KOPT-K1 (cell line): ENCODE measurements at regions not wholly inside any gene's neighbourhood (a gene's known extent, or its start where the extent isn't known, plus 50 kb on each side); places are given as distances from the start of the nearest gene placed in this dataset.
A peak's percentile ranks its signal among the peaks of the same experiment; 100 is the strongest.

Experiments
- H3K27ac ChIP-seq: fragments of 200-600 bp; sonication (generic); 2 replicates; pipeline ENCODE4 v1.5.1; 2016; ENCODE audit warnings: antibody characterized with exemption, mild to moderate bottlenecking, low read depth, low read length; ENCODE audit not compliant: poor library complexity, severe bottlenecking
- H3K36me3 ChIP-seq: fragments of 200-600 bp; sonication (generic); 2 replicates; pipeline ENCODE4 v1.5.1; 2017; ENCODE audit warnings: antibody characterized with exemption, mild to moderate bottlenecking, low read length, moderate library complexity; ENCODE audit not compliant: insufficient read depth
- H3K9me3 ChIP-seq: fragments of 200-600 bp; sonication (generic); 2 replicates; pipeline ENCODE4 v1.5.1; 2017; ENCODE audit warnings: antibody characterized with exemption, low read length, mild to moderate bottlenecking; ENCODE audit not compliant: insufficient read depth, poor library complexity, severe bottlenecking

DNA sequence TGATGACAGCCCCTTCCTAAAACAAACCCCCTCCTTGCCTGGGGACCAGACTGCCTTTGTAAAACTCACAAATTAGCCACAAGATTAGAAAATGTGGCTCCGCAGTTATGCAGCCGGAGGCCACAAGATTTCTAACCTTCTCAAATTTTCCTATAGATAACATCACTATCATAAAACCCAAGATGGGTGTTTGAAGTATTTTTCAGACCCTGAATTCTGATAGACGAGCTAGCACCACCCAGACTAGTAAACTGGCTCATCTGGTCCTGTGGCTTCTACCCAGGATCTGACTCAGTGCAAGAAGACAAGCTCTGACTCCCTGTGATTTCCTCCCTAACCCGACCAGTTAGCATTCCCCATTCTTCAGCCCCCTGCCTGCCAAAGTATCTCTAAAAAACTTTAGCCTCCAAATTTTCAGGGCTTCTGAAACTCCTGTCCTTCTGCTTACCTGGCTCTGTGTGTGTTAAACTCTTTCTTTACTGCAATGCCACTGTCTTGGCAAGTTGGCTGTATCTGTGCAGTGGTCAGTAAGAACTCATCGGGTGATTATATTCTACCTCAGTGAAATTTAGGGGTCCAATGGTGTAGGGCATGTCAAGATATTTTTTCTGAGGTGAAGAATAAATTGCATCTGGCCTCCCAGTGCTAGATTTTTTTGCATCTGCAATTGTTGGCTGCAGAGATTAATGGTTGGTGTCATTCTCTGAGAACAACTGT is 102.1 kb downstream of the S1PR1 start:
- Histone ChIP-seq H3K9me3 (peaks cover 72% of the 10 kb centered on the region), H3K36me3 (no peaks in the 10 kb centered on the region), H3K27ac (no peak overlapping the region)

DNA sequence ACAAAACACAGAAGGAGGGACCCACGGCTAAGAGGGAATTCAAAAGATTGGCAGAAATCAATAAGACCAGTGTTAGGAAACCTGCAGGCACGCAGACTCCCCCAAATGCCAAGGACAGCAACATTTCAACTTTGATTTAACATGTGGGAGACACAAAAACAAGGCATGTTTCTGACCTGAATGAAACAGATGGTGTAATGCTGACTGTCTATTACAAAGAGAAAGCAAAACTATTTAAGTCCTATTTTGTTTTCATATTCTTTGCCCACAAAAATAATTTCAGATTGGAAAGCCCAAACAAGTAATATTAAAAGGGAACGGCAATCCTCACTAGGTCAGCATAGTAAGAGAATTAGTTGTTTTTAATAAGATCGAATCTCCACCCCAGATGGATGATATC is 107.9 kb downstream of the S1PR1 start:
- Histone ChIP-seq H3K9me3 (peaks cover 24% of the 10 kb centered on the region), H3K36me3 (no peaks in the 10 kb centered on the region), H3K27ac (peak overlapping the region; percentile 91)

DNA sequence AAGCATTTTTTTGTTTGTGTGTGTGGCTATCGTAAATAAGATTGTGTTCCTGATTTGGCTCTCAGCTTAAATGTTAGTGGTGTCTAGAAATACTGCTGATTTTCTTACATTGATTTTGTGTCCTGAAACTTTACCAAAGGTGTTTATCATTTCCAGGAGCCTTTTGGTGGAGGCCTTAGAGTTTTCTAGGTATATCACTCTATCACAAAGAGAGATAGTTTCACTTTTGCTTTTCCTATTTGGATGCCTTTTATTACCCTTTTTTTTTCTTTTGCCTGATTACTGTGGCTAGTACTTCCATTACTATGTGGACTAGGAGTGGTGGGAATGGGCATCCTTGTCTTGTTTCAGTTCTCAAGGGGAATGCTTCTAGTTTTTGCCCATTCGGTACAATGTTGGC is 109.6 kb downstream of the S1PR1 start:
- Histone ChIP-seq H3K36me3 (no peaks in the 10 kb centered on the region), H3K27ac (peak overlapping the region; percentile 91), H3K9me3 (peaks cover 19% of the 10 kb centered on the region)

DNA sequence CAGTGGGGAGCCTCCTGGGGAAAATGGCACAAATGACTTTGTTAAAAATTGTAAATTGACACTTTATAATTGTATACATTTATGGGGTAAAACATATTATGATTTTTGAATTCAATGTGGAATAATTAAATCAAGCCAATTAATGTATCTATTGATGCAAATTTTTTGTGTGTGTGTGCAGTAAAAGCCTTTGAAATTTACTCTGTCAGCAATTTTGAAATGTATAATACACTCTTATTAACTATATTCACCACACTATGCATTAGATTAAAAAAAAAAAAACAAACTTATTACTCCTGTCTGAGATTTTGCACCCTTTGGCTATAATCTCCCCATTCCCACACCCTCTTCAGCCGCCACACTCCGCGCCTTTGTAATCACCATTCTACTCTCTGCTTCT is 119.2 kb downstream of the S1PR1 start:
- Histone ChIP-seq H3K9me3 (peaks cover 15% of the 10 kb centered on the region), H3K36me3 (no peaks in the 10 kb centered on the region; the same call in 1 of the 2 replicates), H3K27ac (peak overlapping the region; percentile 96)

DNA sequence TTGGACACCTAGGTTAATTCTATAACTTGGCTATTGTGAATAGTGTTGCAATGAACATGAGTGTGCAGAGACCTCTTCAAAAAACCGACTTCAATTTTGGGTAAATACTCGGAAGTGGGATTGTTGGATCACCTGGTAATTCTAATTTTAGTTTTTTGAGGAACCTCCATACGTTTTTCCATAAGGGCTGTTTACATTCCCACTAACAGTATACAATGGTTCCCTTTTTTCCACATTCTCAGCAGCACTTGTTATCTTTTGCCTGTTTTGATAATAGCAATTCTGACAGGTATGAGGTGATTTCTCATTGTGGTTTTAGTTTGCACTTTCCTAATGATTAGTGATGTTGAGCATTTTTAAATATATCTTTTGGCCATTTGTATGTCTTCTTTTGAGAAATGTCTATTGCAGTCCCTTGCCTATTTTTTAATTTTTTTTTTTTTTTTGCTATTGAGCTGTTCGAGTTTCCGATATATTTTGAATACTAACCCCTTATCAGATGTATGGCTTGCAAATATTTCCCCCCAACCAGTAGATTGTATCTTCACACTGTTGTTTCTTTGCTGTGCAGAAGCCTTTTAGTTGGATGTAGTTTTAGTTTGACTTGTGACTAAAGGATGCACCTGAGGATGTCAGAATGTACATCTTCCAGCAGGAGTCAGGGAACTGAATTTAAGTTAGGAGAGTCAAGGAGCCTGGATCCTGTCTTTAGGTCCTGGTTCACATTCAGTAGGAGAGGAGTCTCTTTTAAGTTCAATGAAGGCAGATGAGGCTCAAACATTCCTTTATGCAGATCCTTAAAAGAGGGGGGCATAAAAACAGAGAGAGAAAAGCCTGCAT is 120.0 kb downstream of the S1PR1 start:
- Histone ChIP-seq H3K27ac (peak overlapping the region; percentile 96), H3K36me3 (no peaks in the 10 kb centered on the region; the same call in 1 of the 2 replicates), H3K9me3 (peaks cover 15% of the 10 kb centered on the region)

DNA sequence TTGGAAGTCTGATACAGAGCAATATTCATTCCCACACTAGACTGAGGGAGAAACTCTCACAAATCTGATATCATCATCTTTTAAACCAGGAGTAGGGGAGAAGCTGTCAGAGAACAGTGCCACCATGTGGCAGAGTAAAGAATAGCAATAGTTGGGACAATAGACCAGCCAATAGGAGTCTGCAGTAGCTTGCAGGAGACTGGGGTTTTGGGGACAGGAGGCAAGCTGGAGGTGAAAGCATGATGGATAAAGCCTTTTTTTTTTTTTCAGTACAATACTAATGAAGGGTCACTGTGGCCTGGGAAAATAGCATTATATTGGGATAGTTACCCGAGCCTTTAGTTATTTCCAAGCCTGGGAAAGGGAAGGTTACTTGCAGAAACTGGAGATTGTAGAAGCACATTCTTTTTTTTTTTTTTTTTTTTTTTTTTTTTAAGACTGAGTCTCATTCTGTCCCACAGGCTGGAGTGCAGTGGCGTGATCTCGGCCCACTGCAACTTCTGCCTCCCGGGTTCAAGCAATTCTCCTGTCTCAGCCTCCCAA is 120.7 kb downstream of the S1PR1 start:
- Histone ChIP-seq H3K36me3 (no peaks in the 10 kb centered on the region; the same call in 1 of the 2 replicates), H3K9me3 (peaks cover 19% of the 10 kb centered on the region), H3K27ac (peak overlapping the region; percentile 96)

DNA sequence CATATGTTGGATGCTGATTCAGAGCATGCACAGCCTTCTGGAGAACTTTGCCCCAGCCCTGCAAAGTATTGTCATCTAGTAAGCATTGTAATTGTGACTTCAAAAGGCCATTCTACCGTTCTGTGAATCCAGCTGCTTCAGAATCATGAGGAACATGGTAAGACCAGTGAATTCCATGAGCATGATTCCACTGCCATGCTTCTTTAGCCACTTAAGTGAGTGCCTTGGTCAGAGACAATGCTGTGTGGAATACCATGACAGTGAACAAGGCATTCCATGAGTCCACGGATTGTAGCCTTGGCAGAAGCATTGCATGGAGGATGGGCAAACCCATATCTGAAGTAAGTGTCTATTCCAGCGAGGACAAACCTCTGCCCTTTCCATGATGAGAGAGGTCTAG is 123.7 kb downstream of the S1PR1 start:
- no peak overlapping the region for H3K27ac ChIP-seq
- H3K9me3 ChIP-seq, result peaks cover 31% of the 10 kb centered on the region
- no peaks in the 10 kb centered on the region; the same call in 1 of the 2 replicates for H3K36me3 ChIP-seq

DNA sequence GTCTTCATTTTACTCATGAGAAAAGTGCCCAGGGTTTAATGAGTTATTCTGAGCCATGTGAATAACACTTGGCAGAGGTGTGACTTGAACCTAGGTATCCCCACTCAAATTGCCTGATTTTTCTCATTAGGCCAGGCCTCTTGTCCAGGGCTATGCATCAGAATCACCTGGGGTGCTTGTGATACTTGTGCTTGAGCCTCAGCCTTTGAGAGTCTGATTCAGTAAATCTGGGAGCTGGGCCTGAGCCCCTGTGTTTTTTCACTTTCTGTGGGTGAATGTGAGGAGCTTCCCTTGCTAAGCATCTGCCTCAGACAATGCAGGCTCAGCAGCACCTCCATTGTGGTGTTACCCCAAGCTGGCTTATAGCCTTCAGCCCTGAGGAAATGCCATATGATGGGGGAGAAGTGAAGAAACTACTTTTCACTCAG is 127.1 kb downstream of the S1PR1 start:
- no peaks in the 10 kb centered on the region; the same call in 1 of the 2 replicates for H3K36me3 ChIP-seq

DNA sequence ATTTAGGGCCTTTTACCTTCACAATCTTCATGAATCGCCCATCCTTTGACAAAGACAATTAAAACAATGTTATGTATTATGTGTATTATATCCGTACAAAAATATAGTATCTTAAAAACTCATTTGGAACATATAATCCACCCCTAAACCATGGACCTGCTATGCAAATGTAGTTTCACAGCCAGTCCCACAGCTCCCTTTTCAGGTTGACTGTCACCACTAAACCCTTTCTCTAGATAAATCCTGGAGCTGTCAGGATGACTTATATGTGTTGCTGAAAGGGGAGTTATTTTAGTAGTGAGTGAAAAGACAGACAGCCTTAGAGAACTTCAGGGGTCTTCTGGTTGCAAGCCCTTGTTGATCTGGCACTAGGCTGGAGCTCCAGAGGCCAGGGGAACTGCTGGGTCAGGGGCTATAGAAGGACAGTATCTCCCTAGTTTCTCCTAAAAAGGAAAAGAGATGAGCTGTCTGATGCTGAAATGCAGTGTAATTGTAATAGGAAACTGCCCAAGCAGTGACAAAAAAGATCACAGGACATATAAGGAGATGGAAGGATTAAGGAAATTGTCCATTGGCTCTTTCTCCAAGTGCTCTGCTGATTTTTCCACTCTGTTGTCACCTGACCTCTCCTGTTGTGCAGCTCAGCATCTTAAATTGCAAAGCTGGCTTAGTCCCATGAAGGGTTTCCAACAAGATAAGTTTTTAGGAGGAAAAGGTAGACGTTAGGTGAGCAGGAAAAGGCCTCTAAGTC is 127.7 kb downstream of the S1PR1 start:
- peaks cover 23% of the 10 kb centered on the region for H3K9me3 ChIP-seq
- H3K27ac ChIP-seq, result peak overlapping the region; percentile 40
- no peaks in the 10 kb centered on the region; the same call in 1 of the 2 replicates for H3K36me3 ChIP-seq

More for the DNA sequence above, 127.1 kb downstream of the S1PR1 start:
- peak overlapping the region; percentile 40 for H3K27ac ChIP-seq
- H3K9me3 ChIP-seq, result peaks cover 27% of the 10 kb centered on the region

DNA sequence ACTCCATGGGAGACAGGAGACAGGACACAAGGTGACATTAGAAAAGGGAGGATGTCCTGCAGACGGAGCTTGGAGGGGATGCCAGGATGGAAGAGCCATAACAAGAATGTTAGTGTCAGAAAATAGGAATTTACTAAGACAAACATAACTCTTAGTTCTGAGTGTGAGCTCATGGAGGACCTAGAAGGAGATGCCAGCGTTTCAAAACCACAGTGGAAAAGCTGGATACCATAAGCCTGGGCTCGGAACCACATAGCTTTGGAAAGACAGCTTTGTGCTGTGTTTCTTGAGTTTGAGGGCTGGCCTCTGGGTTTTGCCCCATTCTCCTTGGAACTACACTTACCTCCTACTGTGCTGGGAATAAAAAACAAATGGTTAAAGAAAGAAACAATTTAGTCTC is 128.4 kb downstream of the S1PR1 start:
- H3K27ac ChIP-seq, result peak overlapping the region; percentile 40
- H3K9me3 ChIP-seq, result peaks cover 23% of the 10 kb centered on the region
- H3K36me3 ChIP-seq, result no peaks in the 10 kb centered on the region; the same call in 1 of the 2 replicates

DNA sequence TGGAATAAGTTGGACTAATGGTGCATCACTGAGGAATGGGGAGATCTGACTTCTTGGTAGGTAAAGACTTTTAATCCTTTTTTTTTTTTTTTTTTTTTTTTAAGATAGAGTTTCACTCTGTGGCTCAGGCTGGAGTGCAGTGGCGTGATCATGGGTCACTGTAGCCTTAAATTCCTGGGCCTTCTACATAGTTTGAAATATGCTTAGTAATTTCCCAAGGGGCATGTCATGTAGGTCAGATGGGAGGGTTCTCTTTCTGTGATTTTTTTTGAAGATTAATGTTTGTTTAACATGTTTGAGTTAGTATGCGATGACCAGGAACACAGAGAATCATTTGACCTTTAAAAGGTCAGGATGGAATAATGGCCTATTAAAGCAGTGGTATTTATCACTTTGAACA is 129.1 kb downstream of the S1PR1 start:
- Histone ChIP-seq H3K36me3 (no peaks in the 10 kb centered on the region), H3K27ac (peak overlapping the region; percentile 82), H3K9me3 (peaks cover 17% of the 10 kb centered on the region)

DNA sequence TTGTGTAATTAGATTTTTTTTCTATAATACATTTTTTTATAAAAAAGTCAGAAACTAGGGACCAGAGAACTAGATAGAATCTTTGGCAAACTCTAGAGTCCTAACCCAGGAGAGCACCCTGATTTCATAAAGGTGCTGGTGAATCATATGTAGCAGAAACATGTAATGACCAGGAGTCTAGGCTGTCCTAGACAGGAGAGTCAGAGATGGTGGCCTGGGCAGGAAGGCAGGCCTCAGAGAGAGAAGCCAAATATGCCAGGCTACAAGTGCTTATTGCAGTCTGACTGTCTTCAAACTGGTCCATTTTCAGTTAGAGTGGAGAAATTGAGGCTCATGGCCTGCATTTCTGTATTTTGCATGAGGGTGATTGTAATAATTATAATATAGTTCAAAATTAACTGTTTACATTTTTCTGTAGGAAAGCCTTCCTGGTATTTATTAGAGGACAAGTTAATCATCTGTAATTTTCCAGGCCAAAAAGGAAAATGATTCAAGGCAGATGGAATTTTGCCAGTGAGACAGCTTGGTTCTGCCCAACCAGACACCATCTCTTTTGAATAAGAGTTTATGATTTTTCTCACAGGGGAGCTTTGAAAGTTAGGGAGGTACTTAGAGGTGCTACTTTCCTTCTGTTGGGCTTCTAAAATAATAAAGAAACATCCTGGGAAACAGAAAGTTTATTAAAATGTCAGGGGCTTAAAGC is 129.8 kb downstream of the S1PR1 start:
- Histone ChIP-seq H3K36me3 (no peaks in the 10 kb centered on the region), H3K9me3 (peaks cover 15% of the 10 kb centered on the region), H3K27ac (peak overlapping the region; percentile 82)

DNA sequence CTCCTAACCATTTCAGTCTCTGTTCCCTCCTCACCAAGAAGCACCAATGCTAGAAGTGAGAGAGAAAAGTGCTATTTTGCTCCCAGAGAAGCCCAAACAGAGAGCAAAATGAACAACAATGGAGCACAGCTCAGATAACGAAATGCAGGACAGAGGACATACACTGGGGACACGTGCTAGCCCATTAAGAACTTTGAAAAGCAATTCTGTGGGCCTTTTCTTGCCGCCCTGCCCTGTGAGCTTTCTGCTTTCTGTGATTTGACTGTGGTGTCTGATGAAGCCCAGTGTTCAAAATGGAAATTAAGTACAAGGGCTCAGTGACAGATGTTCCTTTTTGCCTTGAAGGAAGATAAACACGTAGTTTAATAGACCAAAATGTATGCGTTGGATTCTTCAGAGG is 130.8 kb downstream of the S1PR1 start:
- H3K36me3 ChIP-seq, result no peaks in the 10 kb centered on the region
- H3K27ac ChIP-seq, result peak overlapping the region; percentile 82
- peaks cover 16% of the 10 kb centered on the region for H3K9me3 ChIP-seq

DNA sequence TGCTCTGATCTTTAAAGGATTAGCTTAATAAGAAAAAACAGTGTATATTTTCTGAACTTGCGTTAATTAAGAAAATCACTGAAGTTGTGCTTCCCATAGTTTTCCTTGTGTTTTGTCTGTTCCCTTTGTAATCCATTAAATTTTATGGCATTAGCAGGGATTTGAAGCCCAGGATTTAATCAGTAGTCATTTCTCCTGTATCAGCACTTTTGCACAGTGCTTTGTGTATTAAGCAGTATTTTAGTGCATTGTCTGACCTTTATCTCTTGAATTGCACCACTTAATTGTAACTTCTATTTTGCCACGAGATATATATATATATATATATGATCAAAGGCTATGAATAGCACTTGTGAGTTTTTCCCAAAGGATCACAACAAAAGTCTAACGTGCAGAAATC is 133.7 kb downstream of the S1PR1 start:
- no peaks in the 10 kb centered on the region for H3K36me3 ChIP-seq
- H3K27ac ChIP-seq, result peak overlapping the region; percentile 82
- H3K9me3 ChIP-seq, result peaks cover 27% of the 10 kb centered on the region
